HPDE6-E6E7 (cell line): ENCODE measurements at regions not wholly inside any gene's neighbourhood (a gene's known extent, or its start where the extent isn't known, plus 50 kb on each side); places are given as distances from the start of the nearest gene placed in this dataset.
"Not testable (repeated sequence)": the region's sequence is repeated elsewhere in the genome, so short reads cannot be mapped to it uniquely, and the experiment has no call there.

Source experiments
- DNase-seq: peaks from one replicate; pipeline ENCODE4 v3.0.0; 2011; ENCODE audit warnings: missing footprints; ENCODE audit errors: extremely low spot score

DNA sequence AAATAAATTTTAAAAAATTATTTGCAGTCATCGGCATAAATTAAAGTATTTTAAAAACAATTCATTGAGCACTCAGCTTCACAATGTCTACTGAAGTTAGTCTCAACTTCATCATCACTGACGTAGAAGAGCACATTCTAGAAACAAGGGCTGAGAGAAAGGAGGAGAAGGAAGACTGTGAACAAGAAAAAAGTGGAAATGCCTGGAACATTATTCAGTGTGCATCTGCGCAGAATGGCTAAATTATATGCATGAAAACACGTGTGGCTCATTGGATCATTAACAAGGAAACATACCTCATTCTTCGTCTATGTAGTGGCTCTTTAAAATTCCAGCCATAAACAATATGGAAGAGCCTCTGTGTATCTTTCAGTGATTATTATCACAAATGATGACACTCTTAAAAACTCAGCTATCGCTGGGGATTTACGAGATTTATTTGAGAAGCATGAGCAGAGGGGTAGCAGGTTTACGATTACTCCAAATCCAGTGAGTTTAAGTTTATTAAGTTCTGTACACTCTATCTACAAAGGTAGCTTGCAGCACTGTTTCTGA, 404.2 kb upstream of the CDIN1 start:
- DNase-seq, result no peak

GRCh38 chr15:36175741-36176291, 403.6 kb upstream of the CDIN1 start:
- no peak for DNase-seq

DNA sequence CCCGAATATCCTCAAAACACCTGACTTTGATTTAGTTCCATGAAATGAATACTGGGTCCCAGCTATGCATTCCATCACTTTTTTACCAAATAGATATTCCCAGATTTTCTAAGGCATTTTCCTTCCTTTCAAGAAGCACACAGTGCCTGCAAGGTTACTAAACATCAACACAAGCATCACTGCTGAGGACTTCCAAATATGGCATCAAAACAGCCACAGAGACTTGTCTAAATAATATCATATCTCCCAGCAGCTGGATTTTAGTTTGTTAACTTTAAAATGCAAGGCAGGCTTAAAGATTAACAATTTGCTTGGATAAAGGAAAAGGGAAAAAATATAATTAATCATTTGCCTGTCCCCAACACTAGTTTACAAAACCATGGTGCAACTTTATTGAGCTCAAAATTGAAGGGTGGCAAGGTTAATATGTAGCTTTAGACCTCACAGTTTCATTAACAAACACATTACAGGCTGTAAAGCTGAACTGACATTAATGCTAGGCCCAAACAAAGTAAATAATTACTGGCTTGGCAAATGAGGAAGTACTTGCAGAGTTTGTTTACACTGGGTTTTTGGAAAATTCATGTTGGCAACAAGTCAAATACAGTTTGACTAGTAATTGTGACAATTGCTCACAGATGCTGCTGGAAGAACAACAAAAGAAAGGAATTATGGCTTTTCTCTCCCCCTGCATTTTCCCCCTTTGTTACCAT, 401.7 kb upstream of the CDIN1 start:
- DNase-seq, result no peak

DNA sequence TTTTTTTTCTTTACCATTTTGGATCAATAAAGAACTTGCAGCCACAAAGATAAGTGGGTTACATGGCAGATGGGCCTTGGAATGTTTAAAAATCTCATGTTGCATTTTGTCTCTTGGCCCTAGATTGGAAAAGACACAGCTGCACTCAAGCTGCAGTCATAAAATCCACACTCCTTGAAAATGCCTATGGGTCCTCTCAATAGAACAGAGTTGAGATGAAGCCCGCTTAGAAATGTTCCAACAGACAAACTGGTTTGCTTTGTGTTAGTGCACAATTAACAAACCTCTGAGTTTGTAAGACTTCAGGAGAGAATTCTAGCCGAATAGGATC, 401.2 kb upstream of the CDIN1 start:
- no peak for DNase-seq

DNA sequence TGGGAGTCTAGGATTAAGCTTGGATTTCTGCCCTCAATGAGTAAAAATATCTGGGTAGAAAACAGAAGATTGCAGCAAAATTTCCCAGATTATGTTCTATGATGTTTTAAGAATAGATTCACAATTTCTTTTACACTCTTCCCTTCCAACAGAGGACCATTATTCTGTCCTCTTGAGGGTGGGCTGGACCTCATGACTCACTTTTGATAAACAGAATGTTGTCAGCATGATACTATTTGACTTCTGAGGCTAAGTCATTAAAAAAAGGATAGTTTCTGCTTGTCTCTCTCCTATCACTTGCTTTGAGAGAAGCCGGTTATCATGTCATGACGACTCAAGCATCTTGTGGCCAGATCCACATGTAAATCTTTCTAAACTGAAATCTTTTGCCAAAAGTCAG, 396.2 kb upstream of the CDIN1 start:
- DNase-seq, result no peak

DNA sequence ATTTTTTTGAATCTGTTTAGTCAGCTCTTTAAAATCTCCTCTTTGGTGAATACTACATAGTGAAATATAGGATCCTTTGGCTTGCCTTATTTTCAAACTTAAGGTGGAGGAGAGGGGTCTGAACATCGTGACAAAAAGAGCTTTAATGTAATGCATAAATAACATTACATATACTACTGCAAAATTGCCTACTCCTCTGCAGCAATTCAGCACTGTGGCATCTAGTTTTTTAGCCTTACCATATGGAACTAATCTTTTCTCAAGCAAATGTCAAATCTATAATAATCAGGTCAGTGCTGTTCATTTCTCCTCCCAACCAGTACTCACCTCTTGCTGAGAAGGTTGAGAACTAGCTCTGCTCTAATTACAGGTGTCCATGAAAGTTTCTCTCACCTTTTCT, 394.0 kb upstream of the CDIN1 start:
- no peak for DNase-seq

- DNase-seq, result no peak
Measured at GRCh38 chr15:36185845-36186244, 393.6 kb upstream of the CDIN1 start.

GRCh38 chr15:36186376-36186775, 393.1 kb upstream of the CDIN1 start:
- DNase-seq, result no peak

- DNase-seq, result no peak
Measured at GRCh38 chr15:36191459-36191858, 388.0 kb upstream of the CDIN1 start.

DNA sequence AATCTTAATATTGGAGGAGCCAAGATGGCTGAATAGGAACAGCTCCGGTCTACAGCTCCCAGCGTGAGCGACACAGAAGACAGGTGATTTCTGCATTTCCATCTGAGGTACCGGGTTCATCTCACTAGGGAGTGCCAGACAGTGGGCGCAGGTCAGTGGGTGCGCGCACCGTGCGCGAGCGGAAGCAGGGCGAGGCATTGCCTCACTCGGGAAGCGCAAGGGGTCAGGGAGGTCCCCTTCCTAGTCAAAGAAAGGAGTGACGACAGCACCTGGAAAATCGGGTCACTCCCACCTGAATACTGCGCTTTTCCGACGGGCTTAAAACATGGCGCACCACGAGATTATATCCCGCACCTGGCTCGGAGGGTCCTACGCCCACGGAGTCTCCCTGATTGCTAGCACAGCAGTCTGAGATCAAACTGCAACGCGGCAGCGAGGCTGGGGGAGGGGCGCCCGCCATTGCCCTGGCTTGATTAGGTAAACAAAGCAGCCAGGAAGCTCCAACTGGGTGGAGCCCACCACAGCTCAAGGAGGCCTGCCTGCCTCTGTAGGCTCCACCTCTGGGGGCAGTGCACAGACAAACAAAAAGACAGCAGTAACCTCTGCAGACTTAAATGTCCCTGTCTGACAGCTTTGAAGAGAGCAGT, 383.9 kb upstream of the CDIN1 start:
- DNase-seq, result not testable (repeated sequence)

DNA sequence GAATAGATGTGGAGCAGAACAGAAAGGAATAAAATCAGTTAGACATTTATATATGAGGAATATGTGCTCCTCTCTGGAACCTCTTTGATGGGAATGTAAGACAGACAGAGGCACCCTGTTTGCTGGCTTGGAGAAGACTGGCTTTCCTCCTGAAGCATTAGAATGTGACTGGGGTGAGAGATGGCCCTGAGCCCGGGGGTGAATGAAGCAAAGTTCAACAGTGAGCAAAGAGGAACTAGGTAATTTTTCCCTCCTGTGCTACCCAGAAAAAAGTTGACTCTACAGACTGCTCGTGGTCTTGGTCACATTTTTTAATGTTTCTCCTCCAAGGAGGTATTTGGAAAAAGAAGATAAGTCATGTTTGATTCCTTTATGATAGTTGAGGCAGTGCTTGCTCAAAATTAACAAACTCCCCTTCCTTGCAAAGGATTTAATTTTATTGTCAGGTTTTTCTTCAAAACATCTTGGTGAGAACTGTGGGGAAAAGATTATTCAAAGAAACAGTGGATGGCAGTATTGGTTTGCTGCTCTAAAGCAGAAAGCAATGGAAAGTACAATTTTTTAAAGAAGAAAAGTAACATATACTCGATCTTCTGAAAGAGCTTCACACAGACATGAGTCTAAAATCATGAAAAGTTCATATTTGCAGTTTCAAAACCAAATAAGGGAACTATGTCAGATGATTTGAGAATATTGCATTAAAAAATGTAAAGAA, 370.4 kb upstream of the CDIN1 start:
- DNase-seq, result no peak

DNA sequence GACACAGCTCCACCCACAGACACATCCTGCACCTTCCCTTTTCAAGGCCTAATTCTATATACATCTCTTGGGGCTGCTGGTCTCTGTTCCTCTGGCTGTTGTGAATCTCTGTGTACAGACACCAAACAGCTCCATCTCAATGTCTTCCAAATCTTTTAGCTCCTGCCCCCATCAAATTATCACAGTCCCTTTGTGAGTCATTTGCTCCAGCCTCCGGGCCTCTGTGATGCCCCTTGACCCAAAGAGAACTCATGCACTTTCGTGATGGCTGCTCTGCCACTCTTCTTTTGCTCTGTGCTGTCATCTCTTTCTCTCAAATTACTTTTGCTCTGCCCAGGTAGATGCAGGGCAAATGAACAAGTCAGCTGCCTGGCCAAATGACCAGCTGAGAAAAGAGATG, 369.0 kb upstream of the CDIN1 start:
- DNase-seq, result no peak

DNA sequence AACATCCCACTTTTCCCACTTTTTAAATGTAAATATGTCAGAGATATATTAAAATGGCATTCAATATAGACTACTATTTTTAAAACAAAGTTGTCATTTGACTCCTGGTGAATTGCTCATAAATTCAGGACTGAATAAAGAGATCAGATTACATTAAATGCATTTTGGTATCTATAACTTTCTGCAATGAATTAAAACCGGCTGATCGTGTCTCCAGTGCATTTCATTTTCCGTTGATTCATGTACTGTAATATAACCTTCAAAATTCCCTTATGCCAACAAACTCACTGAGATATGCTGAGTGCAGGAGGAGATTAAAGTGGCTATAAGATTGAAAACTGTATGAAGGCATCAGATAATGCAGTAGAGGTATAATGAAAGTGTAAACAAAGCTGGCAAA, 361.1 kb upstream of the CDIN1 start:
- no peak for DNase-seq

- no peak for DNase-seq
Measured at GRCh38 chr15:36218991-36219390, 360.4 kb upstream of the CDIN1 start.

GRCh38 chr15:36221992-36222391, 357.4 kb upstream of the CDIN1 start:
- no peak for DNase-seq

- DNase-seq, result no peak
Measured at GRCh38 chr15:36230776-36231175, 348.6 kb upstream of the CDIN1 start.

- no peak for DNase-seq
Measured at GRCh38 chr15:36232491-36232890, 346.9 kb upstream of the CDIN1 start.

GRCh38 chr15:36234743-36235142, 344.7 kb upstream of the CDIN1 start:
- no peak for DNase-seq

DNA sequence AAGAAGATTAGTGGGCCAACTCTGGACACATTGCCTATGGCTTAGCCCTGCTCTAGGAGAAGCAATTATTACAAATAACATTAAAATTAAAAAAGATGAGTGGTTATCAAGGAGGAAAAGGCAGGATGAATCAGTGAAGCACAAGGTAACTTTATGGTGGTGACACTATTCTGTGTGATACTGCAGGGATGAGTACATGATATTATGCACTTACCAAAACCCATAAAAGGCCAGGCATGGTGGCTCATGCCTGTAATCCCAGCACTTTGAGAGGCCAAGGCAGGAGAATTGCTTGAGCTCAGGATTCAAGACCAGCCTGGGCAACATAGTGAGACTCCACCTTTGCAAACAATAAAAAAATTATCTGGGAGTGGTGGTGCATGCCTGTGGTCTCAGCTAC, 344.3 kb upstream of the CDIN1 start:
- no peak for DNase-seq

DNA sequence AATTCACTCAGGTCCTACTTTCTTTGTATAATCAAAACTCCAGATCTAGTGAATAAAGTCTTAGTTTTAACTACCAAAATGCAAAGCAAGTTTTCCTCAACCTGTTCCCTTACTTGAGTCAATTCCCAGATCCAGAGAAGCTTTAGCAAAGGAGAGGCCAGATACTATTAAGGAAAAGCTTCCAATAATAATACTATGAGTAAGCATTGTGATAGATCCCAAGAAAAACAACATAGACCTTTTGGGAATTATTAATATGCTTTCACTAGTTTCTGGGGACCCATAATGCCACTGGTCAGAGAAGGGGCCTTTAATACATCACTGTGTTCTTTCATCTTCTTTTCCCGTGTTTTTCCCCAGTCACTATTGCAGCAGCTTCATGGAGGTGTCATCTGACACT, 339.9 kb upstream of the CDIN1 start:
- DNase-seq, result no peak

DNA sequence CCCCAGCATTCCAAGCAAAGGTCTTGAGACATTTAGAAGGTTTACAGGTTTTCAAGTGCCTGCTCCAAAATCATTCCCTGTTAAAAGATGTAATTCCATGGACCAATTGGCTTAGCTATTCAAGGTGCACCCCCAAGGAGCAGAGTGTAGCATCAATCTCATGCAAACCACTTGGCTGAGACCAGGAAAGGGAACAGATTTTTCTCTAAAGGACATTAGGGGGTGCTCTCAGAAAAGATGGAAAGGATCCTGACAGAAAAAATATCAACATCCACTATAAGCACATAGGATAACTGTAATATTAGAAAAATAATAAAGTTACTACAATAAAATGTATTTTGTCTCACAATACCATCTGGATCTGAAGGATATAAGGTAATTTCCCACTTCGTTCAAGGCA, 328.0 kb upstream of the CDIN1 start:
- DNase-seq, result no peak

DNA sequence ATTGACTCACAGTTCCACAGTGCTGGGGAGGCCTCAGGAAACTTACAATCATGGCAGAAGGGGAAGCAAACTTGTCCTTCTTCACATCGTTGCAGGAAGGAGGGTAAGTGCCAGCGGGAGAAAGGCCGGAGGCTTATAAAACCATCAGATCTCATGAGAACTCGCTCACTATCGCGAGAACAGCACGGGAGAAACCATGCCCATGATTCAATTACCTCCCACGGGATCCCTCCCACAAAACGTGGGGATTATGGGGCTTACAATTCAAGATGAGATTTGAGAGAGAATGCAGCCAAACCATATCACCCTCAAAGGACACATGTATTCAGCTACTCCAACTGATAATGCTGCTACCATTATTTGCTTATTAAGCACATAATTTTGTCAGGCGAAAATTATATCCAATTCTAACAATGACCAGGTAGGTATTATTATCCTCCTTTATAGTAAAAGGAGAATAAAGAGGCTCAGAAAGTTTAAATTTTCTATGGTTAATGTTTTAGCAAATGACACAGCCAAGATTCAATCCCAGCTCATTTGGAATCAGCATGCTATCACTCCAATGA, 327.2 kb upstream of the CDIN1 start:
- no peak for DNase-seq
